GM21737 (cell line): ENCODE measurements at regions not wholly inside any gene's neighbourhood (a gene's known extent, or its start where the extent isn't known, plus 50 kb on each side); places are given as distances from the start of the nearest gene placed in this dataset.
"Not testable (repeated sequence)": the region's sequence is repeated elsewhere in the genome, so short reads cannot be mapped to it uniquely, and the experiment has no call there.

Experiments
- ATAC-seq: cut with Tn5 transposase; IDR thresholded peaks from one replicate; pipeline ENCODE4 v1.9.1; 2021; ENCODE audit warnings: mild to moderate bottlenecking, moderate library complexity; ENCODE audit not compliant: unreplicated experiment

DNA sequence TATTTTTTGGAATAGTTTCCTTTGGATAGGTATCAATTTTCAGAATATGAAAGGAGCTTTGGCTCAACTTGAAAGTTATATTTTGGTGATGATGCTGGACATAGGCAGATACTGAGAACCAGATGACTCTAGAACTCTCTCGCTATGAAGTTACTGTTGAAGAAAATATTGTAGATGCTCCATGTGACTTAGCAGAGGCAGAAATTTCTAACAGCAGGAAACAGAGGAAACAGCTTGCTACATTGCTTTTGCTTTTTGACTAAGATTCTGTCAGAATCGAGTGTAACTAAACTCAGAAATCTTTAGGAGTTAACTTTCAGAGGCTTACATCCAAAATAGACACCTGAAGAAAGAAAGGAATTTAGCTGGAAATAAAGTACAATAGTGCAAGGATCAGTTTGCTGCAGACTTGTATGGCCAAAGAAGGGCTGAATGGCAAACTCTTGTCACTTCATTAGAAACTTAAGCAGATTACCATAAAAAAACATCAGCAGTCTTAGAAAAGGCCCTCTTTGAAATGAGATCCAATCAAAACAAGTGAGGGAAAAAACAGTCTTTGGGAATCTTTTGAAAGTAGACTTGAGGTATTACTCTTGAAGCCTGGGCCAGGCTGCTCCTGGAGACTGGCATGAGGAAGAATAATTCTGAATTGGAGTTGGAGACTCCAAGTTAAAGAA lies 911.8 kb downstream of the FSCB start:
- no peak for ATAC-seq

DNA sequence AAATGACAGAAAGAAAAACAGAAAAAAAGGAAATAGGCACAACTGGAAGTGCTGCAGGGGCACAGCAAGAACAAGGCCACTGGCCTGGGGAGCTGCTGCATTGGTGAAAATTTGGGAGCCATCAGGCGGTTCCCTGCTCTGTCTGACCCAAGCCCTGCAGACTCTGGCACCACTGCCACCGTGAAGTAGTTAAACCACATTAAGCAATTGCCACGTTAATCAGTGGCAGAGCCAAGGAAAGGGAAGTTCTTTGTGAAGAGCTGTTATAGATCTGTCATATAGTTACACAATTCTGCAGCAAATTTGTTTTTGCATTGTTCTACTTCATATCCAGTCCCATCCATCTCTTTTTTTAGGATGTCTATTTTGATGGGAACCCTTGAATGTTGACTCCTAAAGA lies 915.3 kb downstream of the FSCB start:
- no peak for ATAC-seq

DNA sequence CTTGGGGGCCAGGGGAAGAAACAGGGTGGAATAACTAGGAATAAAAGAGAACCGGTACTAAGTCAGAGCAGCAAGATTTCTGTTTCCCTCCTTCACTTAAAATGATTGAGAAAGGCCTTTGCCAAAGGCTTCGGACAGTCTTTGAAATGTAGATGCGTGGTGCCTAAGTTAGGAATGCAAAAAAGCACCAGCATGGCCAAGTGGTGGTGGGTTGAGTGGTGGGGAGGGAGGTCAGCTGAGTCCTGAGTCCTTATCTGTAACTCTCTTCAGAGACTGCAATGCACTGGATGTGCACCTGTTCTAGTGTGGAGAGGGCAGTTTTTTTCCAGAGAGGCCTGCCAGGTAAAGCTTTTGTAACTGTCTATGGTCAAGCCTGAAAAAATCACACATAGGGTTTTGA lies 919.9 kb downstream of the FSCB start:
- no peak for ATAC-seq

DNA sequence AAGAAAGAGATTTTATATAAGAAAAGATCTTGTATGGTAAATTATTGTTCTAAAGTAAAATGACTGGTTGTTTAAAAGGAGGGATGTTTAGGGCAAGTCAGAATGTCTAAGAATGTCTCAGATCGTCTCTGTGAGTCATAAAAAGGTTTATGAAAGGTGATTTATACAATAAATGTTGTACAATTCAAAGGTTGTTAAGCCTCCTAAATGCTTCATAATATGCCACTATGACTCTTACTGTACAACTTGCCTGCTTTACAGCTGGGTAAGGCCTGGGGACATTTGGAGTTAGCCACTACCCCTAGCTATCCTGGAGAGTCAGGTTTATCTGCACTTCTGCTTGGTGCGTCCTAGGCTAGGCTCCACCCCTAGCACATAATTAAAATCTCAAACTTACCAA lies 927.4 kb downstream of the FSCB start:
- no peak for ATAC-seq

DNA sequence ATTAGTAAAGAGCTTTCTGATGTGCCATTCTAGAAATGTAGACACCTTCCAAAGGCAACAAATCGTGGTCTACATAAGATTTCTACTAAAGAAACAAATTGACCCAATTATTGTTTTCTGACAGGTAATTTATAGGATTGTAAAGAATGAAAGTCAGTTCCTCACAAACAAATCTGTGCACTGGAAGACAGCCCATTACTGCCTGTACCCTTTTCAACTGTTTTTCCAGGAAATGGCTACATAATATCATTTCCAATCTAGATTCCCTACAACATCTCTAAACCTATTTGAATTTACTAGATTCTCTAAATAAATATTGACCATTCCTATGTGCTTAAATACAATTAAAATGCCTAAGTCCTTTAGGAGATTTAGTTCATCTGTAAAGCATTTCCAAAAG lies 939.1 kb downstream of the FSCB start:
- ATAC-seq, result no peak

DNA sequence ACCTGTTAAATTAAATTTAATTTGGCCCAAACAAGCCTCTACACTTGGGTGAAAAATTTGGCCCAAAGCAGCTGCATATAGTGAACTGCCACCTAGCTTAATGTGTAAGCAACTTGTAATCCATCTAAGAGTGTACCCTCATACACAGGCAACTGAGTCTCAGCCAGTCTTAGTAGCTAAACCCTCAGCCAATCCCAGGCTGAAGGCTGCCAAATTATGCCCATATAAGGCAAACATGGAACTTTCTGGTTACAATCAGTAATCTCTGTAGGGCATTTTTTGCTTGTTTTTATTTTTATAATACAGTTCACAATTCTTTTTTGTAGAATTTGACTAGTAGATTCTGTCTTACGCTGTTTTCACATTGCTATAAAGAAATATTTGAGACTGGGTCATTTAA lies 958.7 kb downstream of the FSCB start:
- no peak for ATAC-seq

DNA sequence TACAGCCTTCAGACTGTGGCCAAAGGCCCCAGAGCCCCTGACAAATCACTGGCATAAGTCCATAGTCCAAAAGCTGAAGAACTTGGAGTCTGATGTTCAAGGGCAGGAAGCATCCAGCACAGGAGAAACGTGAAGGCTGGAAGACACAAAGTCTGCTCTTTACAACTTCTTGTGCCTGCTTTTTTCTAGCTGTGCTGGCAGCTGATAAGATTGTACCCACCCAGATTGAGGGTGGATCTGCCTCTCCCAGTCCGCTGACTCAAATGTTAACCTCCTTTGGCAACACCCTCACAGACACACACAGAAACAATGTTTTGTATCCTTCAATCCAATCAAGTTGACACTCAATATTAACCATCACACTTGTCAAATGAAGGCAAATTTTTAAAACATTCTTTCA lies 959.5 kb downstream of the FSCB start:
- not testable (repeated sequence) for ATAC-seq

DNA sequence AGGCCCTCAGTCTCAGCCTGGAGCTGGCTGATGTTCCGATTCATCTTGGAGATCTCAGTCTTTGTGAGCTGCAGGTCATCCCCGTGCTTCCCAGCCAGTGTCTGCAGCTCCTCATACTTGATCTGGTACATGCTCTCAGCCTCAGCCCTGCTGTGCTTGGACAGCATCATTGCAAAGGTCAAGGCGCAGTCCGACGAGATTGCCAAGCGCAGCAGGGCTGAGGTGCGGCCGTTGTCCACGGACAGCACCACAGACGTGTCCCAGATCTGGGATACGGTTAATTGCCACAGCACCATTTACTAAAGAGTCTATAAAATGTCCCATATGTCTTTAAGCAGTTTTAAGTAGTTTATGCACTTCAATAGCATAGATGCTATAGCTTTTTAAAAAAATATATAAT lies 965.7 kb downstream of the FSCB start:
- no peak for ATAC-seq

DNA sequence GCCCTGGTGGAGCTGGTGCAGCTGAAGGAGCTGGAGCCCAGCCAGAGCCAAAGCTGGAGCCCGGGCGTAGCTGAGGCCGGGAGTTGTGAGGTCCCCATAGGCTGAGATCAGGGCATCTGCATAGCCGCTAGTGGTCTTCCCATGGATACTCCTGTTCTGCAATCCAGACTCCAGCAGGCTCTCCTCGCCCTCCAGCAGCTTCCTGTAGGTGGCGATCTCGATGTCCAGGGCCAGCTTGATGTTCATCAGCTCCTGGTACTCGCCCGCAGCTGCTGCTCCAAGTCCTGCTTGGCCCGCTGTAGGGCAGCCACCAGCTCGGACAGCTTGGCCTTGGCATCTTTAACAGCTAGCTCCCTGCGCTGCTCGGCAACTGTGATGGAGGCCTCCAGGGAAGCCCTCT lies 966.1 kb downstream of the FSCB start:
- ATAC-seq, result no peak

DNA sequence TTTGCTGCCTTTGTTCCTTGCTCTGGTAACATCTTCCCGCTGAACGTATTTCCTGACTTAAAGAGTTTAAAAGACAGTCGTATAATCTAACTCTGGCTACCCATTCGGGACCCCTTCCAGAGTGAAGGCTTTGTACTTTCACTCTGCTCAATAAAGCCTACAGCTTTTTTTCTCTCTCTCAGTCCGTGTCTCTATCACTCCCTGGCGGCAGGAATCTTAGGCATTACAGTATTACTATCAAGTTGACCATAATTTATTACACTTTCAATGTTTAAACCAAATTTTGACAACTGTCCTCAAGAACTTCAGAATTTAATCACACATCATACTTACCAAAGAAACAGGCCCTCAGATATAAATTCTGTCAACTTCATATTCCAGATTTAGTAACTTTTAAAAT lies 967.9 kb downstream of the FSCB start:
- no peak for ATAC-seq

DNA sequence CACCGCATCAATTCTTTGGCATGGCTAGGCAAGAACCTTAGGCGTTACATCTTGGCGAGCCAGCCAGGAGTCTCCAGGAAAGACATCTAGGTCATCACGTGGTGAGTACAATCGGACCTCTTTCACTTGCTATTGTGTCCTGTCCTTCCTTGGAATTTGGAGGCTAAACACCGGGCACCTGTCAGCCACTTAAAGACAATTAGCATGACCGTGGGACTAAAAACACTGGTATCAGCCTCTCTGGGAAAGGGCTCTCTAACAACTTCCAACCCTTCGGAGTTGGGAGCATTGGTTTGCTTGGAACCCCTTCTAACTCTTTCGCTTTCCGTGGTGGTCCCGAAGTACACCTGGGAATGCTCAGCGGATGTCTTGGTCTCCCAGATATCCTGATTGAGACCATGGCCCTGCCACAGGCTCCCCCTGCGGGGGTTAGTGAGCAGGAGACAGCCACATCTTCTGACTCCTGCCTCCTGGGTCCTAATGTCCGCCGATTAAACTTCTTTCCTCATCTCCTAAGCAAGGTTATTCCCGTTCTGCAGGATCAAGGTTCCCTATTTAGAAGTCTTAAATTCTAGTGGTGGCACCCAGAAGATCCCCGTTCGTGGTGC lies 971.7 kb downstream of the FSCB start:
- ATAC-seq, result no peak

DNA sequence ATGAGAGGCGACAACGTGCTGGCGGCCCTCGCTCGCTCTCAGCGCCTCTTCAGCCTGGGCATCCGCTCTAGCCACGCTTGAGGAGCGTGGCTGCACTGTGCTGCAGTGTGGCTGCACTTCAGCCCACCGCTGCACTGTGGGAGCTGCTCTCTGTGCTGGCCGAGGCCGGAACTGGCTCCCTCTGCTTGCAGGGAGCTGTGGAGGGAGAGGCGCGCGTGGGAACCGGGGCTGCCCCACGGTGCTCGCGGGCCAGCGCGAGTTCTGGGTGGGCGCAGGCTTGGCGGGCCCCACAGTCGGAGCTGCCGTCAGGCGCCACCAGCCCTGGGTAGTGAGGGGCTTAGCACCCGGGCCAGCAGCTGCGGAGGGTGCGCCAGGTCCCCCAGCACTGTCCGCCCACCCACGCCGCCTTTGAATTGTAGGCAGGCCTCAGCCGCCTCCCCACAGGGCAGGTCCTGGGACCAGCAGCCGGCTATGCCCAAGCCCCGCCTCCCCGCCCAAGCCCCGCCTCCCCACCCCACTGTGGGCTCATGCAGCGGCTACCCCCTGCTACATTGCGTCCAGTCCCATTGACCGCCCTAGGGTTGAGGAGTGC lies 974.2 kb downstream of the FSCB start:
- ATAC-seq, result no peak

DNA sequence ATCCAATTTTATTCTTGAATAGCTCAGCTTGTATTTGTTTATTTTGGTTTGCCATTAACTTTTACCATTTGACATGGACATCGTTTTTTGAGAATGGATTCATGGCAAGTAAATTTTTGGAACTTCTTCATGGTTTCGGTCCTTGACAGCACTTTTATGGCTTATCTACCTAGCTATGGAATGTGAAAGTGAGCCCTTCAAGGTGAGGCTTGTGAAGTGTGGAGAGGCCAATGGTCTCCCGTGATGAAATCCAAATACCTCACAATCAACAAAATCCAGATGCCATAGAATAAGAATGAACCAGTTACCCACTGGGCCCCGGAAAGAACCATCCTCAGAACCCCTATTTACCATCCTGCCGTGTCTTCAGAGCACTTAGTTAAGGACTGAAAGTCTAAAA lies 978.8 kb downstream of the FSCB start:
- no peak for ATAC-seq

DNA sequence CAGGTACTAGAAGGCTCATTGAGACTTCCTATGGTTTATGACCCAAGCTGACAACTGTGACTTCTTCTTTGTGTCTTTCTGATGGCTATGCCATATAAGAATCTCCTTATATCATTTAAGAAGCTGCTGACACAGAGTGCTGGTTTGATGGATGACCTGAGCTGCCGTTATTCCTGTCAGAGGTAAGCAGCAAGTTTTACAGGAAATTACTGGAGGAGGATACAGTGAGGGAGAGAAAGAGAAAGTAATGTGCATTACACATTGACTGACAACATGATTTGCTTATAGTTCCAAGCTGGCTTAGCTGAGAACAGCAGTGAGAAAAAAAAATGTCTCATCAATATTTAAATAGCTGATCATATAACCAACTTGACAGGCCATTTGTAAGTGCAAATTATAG lies 981.4 kb downstream of the FSCB start:
- no peak for ATAC-seq

DNA sequence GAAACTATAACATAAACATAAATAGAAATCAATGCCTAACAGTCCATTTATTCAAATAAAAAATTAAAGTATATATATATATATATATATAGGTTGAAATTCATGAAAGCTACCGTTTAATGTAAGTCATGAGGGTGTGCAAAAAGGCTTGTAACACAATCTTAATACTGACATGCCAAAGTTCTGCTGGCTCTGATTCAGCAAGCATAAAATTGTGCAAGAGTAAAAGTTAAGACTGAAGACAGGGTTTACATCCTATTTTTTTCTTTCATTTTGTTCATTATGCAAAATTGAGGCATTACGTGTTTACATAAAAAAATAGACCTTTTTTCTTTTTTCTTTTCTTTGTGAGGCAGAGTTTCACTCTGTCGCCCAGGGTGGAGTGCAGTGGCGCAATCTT lies 984.2 kb downstream of the FSCB start:
- ATAC-seq, result no peak

DNA sequence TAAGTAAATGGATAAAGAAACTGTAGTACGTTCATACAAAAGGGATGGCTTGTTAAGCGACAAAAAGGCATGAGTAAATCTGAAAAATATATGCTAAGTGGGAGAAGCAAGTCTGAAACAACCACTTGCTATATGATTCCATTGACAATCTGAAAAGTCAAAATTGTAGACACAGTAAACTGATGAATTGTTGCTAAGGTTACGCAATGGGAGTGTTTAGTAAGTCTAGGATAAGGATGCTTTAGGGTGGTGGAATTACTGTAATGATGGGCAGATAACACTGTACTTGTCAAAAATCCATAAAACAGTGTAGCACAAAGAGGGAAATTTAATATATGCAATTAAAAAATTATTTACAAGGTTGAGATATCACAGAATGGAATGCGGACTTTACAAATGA lies 984.9 kb downstream of the FSCB start:
- ATAC-seq, result no peak

DNA sequence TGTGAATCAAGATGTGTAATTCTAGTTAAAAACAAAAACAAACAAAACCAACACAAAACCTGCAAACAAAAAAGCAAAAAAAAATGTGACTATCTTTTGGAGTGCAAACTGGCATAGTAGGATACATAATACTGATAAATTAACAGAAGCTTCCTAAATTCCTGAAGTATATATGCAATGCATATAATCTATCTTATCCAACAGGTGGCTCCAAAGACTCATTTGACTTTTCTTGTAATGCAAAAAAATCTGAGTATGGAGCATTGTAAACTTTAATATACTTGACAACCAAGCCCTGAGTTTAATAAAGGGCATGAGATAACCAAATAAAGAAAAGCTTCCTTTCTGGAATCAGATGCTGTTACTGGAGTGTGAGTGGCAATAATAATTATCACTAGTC lies 1003.6 kb downstream of the FSCB start:
- ATAC-seq, result no peak

DNA sequence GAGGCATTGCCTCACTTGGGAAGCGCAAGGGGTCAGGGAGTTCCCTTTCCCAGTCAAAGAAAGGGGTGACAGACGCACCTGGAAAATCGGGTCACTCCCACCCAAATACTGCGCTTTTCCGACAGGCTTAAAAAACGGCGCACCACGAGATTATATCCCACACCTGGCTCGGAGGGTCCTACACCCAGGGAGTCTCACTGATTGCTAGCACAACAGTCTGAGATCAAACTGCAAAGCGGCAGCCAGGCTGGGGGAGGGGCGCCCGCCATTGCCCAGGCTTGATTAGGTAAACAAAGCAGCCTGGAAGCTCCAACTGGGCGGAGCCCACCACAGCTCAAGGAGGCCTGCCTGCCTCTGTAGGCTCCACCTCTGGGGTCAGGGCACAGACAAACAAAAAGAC lies 1014.7 kb downstream of the FSCB start:
- not testable (repeated sequence) for ATAC-seq

DNA sequence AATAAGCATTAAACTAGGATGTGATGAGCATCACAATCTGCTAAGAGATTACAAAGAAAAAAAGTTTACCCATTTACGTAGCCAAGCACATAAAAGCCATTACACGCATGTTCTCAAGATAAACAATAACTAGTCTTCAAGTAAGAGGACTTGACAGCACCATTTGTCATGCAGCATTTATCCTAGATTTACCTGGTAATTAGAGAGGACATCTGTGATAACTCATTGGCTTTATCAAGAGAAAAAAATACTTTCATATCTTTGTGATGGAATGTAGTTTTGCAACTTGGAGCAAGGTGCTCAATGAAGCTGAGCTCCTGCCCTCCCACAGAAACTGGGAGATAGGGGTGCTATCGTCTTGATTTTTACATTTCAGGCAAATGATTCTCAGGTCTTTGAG lies 1023.7 kb downstream of the FSCB start:
- no peak for ATAC-seq

DNA sequence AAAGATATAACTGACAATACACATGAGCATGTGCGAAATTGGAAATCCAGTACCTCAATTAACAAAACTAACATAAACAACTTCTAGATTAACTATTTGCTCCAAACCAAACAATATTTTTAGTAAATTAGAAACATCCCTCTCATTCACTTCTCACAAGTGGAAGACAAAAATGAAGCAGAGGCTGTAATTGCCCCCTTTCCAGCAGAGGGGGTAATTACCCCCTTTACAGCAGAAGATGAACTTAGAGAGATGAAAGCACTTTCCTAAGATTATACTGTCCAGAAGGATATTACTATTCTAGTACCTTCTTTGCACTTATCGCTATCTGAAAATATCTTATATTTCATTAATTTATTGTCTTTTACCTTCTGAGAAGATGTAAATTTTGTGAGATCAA lies 1025.2 kb downstream of the FSCB start:
- ATAC-seq, result no peak

DNA sequence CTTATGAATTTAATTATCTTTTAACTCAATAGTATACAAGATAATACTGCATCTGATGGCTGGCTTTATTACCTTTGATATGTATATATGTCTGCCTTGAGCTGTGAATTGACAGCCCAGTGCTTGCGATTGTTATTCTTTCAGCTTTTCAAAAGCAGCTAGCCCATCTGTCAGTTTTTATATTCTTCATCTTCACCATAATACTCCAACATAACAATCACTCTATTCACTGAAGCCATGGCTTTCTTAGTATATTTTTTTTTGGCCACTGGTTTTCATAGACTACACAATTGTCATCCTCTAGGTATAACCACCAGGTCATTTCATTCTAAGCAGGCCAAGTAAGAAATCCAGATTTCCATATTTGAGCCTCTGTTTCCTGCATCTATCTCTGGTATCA lies 1026.1 kb downstream of the FSCB start:
- ATAC-seq, result no peak

DNA sequence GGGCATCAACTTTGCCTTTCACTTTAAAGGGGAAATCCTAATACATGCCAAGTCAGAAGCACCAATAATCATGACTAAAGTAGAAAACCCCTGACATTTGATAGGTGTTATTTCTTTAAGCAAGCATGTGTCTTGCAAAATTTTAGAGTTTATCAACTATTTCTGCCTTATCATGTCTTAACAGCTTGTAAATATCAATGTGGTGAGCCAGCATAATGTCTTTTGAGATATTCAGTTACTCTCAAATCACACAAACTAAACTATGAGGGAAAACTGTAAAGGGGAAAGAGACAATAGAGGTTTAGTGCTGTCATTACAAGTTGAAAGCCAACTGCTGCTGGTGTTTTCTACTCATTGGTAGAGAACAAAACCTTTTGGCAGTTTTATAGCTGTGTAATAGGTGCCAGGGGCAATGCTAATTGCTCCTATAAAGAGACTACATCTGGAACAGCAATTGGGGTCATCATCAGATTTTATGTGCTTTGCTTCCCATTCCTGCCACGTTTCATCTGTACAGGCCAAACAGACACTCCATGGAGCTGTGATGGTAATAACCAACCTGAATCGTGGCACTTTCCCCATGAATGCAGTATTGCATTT lies 1027.4 kb downstream of the FSCB start:
- ATAC-seq, result no peak
